ENCODE measurements at regions not wholly inside any gene's neighbourhood (a gene's known extent, or its start where the extent isn't known, plus 50 kb on each side); places are given as distances from the start of the nearest gene placed in this dataset.
"Not testable (repeated sequence)": the region's sequence is repeated elsewhere in the genome, so short reads cannot be mapped to it uniquely, and the experiment has no call there.

GRCh38 chr16:79912592-79913310 is 312.2 kb upstream of the MAF start:
- DNase-seq = no peak

- DNase-seq = no peak
Measured at GRCh38 chr16:79911660-79912059, 311.1 kb upstream of the MAF start.

- DNase-seq = no peak
Measured at GRCh38 chr16:79909571-79909970, 309.0 kb upstream of the MAF start.

GRCh38 chr16:79903471-79903870 is 302.9 kb upstream of the MAF start:
- no peak for DNase-seq

GRCh38 chr16:79902351-79902750 is 301.8 kb upstream of the MAF start:
- no peak for DNase-seq

GRCh38 chr16:79901522-79901921 is 301.0 kb upstream of the MAF start:
- DNase-seq = no peak

DNA sequence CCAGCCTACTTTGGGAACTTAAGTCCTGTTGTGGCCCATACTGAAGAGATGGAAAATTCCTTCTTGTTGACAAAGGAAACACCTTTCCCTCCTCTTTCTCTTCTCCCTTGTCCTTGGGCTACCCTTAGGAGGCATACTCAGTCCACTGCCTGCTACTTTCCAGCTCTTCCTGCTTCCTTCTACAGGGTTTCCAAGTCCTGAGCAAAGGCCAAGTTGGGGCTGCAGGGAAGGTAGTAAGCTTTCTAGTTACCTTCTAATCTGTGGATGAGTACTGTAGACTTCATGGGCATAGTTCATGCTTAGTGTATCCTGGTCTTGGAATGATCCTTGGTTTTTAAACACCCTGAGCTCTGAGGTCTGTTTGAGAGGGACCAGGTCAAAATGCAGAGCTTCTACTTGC is 299.2 kb upstream of the MAF start:
- DNase-seq = no peak

- DNase-seq = no peak
Measured at GRCh38 chr16:79899316-79899715, 298.8 kb upstream of the MAF start.

DNA sequence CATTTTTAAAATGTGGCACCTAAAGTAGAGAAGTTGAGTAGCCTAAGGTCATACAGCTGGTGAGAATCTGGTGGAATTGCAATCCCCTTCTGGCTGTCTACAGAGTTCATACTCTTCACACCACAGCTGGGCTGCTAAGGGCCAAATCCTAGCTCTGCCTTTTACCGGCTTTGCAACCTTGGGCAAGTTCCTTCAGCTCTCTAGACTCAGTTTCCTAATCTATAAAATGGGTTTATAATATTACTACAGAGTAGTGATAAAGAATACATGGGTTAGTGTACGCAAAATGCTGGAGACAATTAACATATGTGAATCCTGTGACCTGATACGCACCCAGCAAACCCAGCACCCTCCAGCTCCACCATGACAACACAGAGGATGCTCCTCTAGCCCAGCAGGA is 298.2 kb upstream of the MAF start:
- no peak for DNase-seq

GRCh38 chr16:79897453-79898146 is 297.1 kb upstream of the MAF start:
- DNase-seq = no peak

- DNase-seq = no peak
Measured at GRCh38 chr16:79897104-79897452, 296.5 kb upstream of the MAF start.

DNA sequence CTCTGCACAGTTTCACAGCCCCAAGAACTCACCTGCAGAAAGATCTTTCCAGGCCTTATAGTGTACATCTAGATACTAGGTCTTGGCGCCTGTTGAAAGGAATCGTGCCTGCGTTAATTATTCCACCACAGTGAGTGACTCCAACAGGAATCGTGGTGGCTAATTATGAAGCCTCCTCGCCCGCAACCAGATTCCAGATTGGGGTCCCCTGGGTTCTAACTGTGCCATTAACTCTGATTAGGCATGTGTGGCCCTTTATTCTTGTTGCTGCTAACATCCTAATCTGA is 295.3 kb upstream of the MAF start:
- DNase-seq = no peak

DNA sequence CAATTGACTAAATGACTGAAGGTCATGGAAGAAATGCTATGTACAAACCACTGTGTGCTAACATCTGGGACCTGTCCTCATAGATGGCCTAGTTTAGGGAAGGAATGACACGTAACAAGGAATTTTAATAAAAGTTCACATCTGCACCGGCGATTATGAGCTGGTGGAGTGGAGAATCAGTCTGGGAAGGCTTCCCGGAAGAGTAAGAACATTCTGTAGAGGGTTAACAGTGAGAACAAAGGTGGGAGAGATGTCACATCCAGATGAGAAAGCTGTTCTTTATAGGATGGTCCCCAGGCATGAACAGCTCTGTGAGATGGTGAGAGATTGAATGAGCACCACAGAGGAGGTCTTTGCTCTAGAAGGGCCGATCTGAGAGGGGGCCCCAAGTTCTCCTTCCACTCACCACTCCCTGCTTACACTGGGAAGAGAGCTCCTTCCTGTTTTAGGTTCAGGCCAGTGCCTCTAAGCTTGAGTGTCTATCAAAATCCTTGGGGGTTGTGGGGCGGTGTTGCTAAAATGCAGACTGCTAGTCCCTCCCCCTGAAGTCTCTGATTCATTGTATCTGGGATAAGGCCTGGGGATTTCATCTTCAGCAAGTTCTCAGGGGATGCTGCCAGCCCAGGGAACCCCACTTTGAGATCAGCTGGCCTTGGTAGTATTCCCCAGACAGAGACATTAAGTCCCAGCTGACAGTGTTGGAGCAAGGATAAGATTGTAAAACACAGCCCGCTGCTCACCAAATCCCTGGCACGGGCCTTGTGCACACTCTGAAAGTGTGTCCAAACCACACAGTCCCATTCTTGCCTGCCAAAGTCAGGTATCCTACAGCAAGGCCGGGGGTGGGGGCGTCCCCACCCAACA is 294.7 kb upstream of the MAF start:
- no peak for DNase-seq

DNA sequence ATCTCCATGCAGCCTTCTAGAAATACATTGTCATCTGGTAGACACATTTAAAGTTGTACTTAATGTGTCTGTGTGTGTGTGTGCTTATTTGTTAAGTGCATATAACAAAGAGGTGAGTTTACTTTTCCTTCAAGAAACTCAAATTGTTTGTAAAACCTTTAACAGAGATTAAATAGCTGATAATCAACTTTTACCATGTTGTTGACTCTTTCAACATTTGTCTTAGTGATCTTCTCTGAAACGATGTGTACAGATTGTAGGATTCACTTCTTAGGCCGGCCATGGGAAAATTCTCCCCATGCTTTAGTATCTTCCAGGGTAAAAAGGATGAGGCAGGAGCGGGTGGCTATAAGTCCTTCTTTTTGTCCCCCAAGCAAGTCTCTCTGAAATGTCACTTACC is 292.9 kb upstream of the MAF start:
- DNase-seq = no peak

GRCh38 chr16:79892278-79892677 is 291.7 kb upstream of the MAF start:
- no peak for DNase-seq

DNA sequence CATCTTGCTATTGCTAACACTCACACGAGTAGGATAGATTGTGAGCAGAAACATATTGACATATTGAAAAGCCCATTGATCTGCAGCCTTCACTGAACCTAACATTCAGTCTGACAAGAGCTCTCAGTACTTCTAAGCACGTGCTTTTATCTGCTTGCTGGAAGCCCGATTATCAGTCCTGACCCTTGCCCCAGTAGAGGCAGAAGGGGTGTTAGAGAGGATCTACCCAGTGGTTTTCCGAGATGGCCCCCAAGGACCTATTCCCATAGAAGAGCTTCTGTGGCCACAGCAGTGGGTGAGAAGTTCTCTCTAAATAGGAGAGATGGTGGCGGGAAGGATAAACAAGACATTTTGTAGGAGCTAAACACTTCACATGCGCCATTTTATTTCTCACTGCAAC is 290.9 kb upstream of the MAF start:
- DNase-seq = no peak

- DNase-seq = no peak
Measured at GRCh38 chr16:79887541-79888540, 287.3 kb upstream of the MAF start.

DNA sequence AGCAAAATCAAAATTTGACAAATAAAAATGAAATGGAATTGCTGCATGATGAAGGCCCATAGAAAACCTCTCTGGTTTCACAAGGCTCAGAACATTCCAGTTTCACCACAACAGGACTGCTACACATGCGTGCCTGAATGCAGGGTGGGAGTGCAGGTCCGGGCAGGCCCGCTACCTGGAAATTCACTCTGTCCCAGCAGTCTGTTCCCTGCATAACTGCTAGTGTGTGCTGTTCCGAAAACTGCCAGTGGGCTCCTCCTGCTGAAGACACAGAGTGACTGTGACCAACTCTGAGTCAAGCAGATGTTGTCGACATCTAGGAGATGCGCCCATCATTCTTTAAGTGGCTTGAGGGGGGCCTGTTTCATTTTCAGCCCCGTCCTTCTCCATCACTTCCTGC is 284.8 kb upstream of the MAF start:
- no peak for DNase-seq

- DNase-seq = no peak
Measured at GRCh38 chr16:79883494-79883893, 283.0 kb upstream of the MAF start.

- DNase-seq = no peak
Measured at GRCh38 chr16:79882340-79883005, 281.9 kb upstream of the MAF start.

- not testable (repeated sequence) for DNase-seq
Measured at GRCh38 chr16:79881107-79881506, 280.6 kb upstream of the MAF start.

DNA sequence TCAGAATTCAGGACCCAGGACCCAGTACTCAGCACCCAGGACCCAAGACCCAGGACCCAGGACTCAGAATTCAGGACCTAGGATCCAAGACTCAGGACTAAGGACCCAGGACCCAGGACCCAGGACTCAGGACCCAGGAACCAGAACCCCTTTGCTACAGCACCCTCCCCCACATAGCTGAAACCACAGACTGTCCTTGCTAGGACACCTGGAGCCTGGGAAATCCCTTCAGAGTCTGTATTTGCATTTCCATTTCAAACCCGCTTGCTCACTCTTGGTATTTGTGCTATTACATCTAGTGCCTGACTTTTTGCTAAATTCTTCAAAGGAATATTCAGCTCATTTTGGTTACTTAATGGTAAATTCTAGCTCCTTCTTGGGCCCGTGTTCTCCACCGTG is 275.8 kb upstream of the MAF start:
- DNase-seq = no peak

Measured in NCI-H1092 (cell line).